Kidney tubule cell (primary cell): ENCODE measurements at regions not wholly inside any gene's neighbourhood (a gene's known extent, or its start where the extent isn't known, plus 50 kb on each side); places are given as distances from the start of the nearest gene placed in this dataset.

ENCODE experiments used
- DNase-seq: peaks from one replicate; pipeline ENCODE4 v3.0.0-alpha.2; 2018; ENCODE audit warnings: low spot score

DNA sequence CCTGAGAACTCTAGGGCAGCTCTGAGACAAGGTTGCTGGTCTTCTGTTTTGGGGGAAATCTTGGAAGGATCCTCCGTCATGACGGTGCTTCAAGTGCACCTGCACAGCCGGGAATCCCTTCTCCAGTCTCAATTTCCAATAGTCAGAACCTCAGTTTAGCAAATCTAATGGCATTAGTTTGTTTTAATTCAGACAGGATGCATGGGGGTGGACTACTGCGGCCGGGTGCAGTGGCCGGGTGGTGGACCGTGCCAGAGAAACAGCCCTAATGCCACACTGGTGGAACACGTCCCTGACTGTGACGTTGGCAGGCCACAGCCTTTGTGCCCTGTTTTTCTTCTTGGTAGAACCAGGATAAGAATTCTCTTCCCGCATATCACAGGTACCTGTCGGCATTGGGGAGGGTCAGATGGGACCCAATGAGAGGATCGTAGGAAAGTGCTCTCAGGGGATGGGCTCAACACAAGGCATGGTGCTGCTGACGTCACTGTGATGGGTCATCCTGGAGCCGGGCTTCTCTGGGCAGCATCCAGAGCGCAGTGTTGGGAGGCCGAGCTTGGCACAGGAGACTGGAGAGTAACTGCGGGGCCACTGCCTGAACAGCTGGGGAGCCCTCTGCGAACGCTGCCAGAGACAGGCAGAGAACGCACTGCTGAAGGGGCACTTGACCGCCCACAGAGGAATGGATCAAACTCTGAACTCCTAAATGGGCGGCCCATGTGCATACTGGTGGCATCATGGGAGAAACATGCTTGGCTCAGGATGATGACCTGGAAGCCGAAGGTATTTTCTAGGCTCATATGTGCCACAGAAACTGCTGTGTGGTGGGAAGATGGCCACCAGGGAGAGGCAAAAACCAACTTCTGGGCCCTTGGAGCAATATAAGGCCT, 313.8 kb upstream of the SHH start:
- DNase-seq, result no peak

DNA sequence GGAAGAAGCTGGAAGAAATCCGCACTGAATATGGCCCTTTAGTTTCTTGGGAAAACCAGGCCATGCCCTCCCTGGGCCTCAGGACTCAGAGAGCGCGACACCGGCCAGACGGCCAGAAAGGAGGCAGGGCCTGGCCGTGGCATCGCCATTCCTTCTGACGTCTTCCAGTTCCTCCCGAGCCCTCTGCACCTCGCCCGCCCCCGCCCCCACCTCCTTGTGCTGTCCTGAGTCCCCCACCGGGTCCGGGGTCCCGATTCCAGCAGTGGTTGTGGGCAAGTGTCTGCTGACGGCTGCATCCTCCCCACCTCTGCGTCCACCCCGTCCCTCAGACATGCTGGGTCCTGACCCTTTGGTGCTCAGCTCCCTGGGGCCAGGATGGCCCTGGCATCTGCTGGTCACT, 312.1 kb upstream of the SHH start:
- no peak for DNase-seq

DNA sequence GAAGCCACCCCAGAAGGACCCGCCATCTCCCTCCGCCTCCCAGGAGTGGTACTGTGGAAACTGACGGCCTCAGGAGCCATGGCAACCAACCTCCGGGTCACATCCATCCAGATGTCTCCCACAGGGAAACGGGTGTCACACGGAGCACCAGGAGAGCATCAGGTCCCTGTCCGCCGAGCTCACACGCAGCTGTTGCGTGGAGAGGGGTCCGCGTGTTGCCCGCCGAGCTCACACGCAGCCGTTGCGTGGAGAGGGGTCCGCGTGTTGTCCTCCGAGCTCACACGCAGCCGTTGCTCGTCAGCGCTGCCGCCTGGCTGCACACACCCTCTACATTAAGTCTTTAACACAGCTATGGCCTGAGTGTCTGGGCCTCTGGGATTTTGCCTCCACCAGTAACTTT, 311.1 kb upstream of the SHH start:
- DNase-seq, result no peak

DNA sequence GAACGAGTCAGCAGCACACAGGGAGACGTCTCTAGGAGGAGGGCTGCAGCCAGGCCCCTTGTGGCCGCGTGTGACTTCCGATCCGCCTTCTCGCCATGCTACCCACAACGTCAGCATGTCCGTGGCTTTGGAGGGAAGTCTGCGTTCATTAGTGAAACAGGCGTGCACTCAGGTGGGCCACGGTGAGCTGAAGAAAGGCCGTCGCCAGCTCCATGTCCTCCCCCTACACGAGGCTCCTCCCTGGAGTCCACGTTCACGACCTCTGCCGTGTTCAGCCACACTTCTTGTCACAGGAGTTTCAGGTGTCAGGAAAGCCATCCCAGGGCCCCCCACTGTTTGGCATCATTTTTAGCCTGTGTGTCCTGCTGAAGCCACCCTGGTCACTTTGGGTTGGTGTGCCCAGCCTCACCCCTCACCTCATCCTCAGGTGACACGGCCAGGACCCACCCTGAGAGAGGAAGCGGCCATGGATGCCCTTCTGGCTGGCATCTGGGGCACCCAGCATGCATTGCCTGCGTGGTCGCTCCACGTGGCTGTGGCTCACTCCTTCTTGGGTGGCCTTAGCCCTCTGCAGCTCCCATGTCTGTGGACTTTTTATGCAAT, 310.6 kb upstream of the SHH start:
- no peak for DNase-seq

DNA sequence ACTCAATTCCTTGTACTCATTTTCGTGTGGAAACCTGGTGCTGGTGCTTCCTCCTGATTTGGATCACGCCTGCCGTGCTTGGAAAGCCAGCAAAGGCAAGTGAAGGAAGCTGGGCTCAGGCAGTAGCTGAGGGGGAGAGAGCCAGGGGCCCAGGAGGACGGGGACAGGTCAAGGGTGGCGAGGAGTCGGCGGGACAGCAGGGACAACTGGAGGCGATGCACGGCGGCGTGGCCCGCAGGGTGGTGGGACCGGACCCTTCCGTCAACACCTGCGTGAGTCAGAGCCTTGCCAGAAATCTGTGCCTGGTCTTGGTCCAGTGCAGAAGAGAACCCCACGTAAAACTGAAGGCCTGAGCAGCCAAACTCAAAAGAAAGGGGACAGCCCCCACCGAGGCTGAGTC, 309.7 kb upstream of the SHH start:
- no peak for DNase-seq

DNA sequence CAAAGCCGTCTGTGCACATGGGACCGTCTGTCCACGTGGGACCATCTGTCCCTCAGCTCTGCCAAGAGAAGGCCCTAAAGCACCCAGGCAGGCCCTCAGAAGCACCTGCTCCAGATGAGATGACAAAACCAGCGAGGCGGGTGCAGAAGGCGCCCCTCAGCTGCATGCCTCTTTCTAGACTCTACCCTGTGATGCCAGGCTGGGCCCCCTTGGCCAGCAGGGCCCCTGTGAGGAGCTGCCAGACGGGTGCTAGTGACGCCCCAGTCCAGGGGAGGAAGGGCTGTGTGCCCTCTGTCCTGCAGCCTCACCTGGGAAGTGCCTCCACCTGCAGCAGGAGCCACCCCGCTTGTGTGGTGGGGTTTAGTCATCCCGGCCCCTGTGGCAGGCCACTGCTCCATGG, 309.2 kb upstream of the SHH start:
- DNase-seq, result no peak

DNA sequence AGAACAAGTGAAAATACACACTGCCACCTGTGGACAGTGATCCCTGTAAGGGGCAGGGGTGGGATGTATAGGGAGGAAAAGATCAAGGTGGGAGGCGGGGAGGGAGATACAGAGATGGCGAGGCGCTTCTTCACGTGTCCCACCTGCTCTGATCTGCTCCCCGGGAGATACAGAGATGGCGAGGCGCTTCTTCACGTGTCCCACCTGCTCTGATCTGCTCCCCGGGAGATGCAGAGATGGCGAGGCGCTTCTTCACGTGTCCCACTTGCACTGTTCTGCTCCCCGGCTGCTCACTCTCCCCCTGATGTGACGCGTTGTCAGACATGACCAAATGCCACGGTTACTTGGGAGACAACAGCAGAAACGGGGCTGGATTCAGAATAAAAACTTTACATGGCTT, 308.3 kb upstream of the SHH start:
- DNase-seq, result no peak

DNA sequence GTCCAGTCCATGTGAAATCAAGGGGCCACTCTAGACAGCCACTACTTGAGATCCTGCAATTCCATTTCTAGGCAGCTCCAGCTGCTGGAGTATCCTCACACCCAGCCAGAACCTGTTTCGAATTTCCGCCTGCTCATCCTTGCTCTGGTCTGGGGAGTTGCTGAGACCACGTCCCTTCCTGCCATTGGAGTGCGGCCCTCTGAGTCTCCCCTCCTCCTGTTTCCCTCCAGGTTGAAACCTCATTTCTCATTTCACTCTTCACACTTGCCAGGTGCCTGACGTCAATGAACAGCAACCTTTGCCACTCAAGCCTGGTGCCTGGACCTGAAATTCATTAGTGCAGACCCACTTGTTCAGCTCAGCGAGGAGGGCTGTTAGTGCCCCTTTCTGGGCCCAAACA, 307.5 kb upstream of the SHH start:
- no peak for DNase-seq

DNA sequence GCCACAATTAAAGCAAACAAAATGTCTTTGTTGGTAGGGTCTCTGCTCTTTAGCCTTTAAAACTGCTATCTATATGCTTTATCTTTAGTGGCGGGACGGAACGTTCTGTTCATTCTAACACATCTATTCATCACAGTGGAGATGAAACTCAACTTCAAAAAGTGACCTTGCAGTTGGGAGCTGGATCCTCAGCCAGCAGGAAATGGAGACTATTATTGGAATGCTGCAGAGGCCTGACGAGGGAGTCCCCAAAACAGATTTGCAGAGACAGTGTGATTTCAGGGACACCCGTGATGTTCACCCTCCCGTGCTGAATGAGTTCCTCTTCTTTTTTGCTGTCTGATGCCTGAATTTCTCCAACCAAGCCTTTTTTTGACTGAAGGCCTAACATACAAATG, 306.0 kb upstream of the SHH start:
- DNase-seq, result no peak

DNA sequence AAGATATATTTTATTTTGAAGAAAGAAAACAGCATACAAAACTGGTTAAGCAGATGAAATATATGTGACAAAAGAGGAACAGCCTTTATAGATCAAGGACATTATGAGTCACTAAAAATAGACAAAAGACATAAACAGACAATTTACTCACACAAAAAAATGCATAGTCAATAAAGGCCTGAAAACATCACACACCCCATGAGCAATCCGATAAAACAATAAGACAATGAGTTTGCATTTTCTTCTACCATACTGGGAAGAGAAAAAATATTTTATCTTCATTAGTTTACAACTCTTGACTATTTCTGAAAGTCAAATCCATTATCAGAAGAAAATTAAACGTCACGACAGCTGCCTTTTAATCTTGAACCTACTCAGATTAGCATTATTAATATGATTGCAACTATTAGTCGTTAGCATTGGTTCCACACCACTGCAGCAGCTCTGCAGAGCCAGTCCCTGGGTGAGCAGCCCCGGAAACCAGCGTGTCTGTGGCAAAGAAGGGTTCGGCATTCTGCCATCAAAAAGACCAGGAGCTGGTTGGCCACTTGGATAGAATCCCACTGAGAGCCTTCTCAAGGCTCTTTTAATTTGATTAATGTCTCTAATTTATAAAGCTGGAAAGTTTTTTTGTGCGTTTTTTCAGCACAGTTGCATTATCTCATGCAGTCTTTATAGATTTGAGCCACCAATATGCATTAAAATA, 305.4 kb upstream of the SHH start:
- DNase-seq, result no peak

DNA sequence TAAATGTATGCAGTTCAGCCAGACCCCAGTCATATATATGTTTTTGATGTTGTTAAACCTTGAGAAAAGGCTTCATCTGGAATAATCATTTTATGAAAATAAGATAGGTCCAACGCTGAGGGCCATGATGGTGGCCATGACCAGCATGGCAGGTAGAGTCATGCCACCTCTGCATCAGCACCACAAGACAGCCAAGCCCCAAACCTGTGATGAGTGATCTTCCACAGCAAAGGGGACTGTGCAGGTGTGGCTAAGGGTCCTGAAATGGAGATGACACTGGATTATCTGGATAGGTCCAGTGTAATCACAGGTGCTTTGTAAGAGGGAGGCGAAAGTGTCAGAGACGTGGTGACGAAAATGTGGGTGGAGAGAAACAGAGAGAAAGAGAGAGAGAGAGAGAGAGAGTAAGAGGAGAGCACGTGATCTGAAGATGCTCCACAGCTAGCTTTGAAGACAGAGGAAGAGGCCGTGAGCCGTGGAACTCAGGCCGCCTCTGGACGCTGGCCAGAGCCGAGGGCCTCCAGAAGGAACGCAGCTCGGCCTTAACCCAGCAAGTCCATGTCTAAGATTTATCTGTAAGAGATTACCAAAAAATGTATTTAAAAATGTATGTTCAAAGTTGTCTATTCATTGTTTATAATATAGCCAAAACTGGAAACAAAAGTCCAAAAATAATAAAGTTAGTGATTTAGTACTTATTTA, 304.4 kb upstream of the SHH start:
- no peak for DNase-seq

DNA sequence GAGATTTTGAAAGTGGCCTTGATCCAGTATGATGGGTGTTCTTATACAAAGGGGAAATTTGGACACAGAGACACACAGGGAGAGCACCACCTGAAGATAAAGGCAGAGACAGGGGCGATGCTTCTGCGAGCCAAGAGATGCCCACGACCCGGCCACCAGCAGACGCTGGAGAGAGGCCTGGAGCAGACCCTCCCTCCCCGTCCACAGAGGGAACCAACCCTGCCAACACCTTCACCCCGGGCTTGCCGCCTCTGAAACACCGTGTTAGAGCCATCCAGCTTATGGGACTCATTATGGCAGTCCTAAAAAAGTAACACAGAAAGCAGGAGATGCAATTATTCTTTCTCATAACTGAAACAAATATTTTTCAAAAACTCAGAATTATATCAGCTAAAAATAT, 303.3 kb upstream of the SHH start:
- DNase-seq, result no peak

DNA sequence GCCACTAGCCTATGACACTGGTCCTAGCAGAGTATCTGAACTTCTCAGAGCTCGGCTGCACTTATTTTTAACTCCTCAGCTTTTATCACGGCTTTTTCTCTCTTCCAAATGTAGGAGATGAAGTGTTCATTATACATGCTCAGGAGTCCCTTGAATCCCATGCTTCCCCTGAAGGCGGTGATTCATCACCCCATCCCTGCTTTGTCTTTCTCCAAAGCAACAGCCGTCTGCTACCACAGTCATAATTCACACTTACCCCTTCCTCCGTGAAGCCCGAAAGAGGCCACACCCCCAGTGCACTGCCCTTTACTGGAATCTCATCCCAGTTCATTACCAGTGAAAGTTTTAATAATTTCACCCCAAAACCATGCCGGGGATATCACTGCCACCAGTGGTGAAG, 301.5 kb upstream of the SHH start:
- DNase-seq, result no peak

DNA sequence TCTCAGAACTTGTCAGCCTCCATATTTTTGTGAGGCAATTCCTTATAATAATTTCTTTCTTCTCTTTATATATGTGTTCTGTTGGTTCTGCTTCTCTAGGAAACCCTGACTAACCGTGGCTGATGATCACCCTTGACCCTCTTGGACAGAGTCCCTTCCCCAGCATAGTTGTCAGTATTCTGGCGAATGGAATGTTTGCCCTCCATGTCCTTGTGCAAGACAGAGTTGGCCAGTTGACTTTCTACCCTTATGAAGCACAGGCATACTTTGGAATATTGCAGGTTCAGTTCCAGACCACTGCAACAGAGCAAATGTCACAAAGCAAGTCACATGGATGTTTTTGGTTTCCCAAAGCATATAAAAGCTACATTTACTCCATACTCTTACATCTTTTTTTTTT, 297.7 kb upstream of the SHH start:
- no peak for DNase-seq

DNA sequence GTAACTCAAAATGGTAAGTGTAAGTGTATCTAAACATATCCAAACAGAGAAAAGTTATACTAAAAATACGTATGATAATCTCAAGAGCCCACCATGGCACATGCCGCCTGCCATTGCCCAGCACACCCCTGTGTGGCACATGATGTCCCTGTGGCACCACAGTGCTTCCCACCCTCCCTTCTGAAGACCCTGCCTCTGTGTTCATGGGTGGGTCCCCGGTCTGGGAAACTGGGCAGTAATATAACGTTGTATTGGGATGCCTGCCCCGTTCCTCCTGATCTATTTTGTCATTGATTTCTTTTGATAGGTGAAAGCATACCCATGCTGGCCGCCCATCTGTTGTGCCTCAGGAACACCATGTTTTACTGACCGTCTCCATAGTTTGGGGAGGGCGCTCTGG, 296.8 kb upstream of the SHH start:
- DNase-seq, result no peak

DNA sequence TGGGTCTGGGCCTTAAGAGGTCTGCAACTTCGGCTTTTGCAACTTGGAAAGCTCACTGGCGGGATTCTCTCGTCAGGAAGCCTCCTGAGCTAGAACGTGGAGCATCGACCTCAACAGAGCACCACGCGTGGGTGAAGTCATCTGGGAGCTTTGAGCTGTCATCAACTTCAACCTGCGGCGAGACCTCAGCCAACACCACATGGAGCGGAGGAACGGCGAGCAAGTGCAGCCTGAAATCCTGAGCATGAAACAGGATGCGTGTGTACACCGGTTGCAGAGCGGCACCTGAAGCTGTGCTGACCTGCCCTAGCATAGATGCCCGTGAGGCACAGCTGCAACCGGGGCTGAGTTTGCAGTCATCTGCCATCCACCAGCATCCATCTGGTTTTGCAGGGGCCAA, 295.7 kb upstream of the SHH start:
- no peak for DNase-seq

DNA sequence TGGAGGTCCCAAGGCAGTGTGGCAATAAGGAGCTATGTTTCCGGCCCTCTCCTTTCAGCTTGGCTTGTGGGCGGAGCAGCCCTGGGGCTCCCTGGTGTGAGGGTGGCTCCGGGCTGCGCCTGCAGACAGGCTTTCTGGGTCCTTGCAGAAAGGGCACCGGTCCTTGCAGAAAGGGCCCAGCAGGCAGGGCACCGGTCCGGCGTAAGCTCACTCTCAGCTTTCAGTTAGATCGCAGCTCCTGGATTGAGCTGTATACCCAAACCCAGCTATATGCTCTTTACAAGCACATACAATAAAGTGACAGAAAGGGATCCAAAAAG, 293.8 kb upstream of the SHH start:
- DNase-seq, result no peak

DNA sequence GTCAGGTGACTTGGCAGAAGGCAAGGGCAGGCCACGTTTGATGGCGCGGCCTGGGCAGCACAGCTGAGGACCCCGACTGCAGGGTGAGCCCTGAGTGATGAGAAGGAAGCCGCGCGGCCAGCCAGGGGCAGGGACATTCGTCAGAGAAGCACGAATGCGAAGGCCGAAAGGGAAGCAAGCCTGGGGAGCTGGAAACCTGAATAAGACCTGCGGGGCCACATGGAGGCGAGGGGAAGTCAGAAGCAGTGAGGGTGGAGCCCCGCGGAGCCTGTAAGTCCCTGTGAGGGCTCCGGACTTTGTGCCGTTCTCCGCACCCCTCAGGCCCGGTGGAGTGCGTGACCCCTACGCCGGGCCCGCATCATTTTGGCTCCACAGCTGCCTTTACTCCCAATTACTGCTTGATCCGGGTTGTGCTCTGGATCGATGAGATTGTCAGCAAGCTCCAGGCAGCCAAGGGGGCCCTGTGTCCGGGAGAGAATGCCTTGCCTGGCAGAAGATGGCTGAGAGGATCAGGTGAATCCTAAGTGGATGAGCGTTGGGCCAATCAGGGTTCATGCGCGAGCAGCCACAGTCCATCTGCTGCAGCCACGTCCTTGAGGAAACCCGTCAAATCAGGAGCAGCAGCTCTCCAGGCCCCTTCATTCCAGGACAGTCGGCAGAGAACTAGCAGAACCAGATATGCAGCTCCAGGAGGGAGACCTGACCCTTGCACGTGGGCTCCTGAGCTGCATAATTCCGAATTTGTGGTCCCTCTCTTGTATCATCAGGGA, 293.3 kb upstream of the SHH start:
- no peak for DNase-seq

DNA sequence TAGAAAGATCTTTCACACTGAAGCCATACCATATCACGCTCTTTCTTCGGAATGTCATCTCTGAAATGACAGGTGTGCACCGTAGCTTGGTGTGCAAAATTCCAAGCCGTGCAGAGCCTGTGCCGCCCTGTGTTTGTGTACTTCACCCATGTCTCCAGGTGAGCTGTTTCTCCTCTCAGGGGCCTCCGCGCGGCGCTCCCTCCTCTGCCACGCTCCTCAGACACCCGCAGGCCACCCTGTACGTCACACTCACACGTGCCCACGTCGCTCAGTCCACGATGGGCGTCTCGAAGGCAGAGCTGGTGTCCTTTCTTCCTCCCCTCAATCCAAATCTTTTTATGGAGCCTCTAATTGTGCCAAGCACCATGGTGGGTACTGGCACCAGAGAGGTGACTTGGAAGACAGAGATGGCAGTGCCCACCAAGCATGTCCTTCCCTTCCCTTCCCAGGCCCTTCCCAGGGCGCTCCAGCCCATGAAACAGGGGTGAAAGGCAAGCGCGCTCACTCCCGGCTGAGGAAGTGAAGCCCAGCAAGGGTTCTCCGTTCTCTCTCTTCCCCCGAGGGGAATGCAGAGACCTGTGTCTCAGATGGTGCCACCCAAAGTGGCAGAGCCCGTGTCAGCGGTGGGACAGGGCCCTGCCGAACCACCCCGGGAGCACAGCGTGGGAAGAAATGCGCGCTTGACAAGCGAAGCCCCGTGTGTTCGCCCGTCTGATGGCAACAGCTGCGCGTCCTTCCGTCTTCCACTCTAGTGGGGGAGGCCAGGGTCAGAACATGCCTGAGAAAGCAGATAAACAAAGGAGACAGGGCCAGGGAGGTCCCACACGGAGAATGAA, 292.5 kb upstream of the SHH start:
- DNase-seq, result no peak

DNA sequence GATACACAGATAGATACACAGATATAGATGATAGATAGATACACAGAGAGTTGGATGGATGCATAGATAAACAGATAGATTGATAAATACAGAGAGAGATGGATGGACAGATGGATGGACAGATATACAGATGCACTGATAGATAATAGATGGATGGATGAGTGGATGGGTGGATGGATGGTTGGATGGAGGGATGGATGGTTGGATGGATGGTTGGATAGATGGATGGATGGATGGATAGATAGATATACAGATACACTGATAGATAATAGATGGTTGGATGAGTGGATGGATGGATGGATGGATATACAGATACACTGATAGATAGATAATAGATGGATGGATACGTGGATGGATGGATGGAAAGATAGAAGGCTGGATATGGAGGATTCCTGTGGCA, 290.0 kb upstream of the SHH start:
- DNase-seq, result no peak

DNA sequence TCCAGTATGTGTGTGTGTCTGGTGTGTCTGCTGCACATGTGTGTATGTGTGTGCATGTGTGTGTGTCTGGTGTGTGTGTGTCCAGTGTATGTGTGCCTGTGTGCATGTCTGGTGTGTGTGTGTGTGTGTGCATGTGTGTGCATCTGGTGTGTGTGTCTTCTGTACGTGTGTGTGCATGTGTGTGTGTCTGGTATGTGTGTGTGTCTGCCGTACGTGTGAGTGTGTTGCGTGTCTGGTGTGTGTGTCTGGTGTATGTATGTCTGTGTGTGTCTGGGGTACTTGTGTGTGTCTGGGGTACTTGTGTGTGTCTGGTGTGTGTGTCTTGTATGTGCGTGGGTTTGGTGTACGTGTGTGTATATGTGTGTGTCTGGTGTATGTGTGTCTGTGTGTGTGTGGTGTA, 289.1 kb upstream of the SHH start:
- DNase-seq, result no peak
